HEK293T (cell line): ENCODE measurements at regions not wholly inside any gene's neighbourhood (a gene's known extent, or its start where the extent isn't known, plus 50 kb on each side); places are given as distances from the start of the nearest gene placed in this dataset.

ENCODE experiments used
- ARNT ChIP-seq: fragments of 450-650 bp; IDR thresholded peaks from 2 replicates; pipeline ENCODE4 v1.6.1; 2017; ENCODE audit warnings: mild to moderate bottlenecking
- BHLHE40 ChIP-seq: fragments of 450-650 bp; IDR thresholded peaks from 2 replicates; pipeline ENCODE4 v1.6.1; 2016; ENCODE audit warnings: mild to moderate bottlenecking, moderate library complexity, borderline replicate concordance
- SP1 ChIP-seq: fragments of 450-650 bp; IDR thresholded peaks from 2 replicates; pipeline ENCODE4 v1.6.1; 2017
- SUZ12 ChIP-seq: fragments of 450-650 bp; IDR thresholded peaks from 2 replicates; pipeline ENCODE4 v1.6.1; 2016; ENCODE audit warnings: mild to moderate bottlenecking

GRCh38 chr3:193840111-193840641 is 247.2 kb downstream of the OPA1 start:
- TF ChIP-seq BHLHE40 (no peak), SP1 (no peak), SUZ12 (no peak), ARNT (no peak)
